Mesenchymal stem cell (in vitro differentiated cells and primary cell): ENCODE measurements at regions not wholly inside any gene's neighbourhood (a gene's known extent, or its start where the extent isn't known, plus 50 kb on each side); places are given as distances from the start of the nearest gene placed in this dataset.
A peak's percentile ranks its signal among the peaks of the same experiment; 100 is the strongest.

ENCODE experiments used
- DNase-seq: peaks from one replicate; pipeline ENCODE4 v3.0.0-alpha.2; 2013
- H2AFZ ChIP-seq: one replicate; pipeline ENCODE4 v1.6.1; 2013; ENCODE audit warnings: low read depth, mild to moderate bottlenecking, control low read depth, inconsistent platforms, low read length, moderate library complexity
- H2AK5ac ChIP-seq: 2 replicates; pipeline ENCODE4 v1.6.1; 2013; ENCODE audit warnings: low read length, moderate library complexity, mild to moderate bottlenecking, inconsistent platforms; ENCODE audit not compliant: severe bottlenecking
- H2BK120ac ChIP-seq: one replicate; pipeline ENCODE4 v1.6.1; 2013; ENCODE audit warnings: low read depth, mild to moderate bottlenecking, inconsistent platforms, low read length, moderate library complexity
- H2BK12ac ChIP-seq, 2 experiments: one replicate each; pipeline ENCODE4 v1.6.1; 2013; ENCODE audit warnings: inconsistent platforms in 2 of 2, low read length in 2 of 2, mild to moderate bottlenecking in 2 of 2, moderate library complexity in 2 of 2, control low read depth in 1 of 2
- H2BK15ac ChIP-seq: one replicate; pipeline ENCODE4 v1.6.1; 2013; ENCODE audit warnings: mild to moderate bottlenecking, low read depth, inconsistent platforms; ENCODE audit not compliant: poor library complexity, severe bottlenecking
- H2BK5ac ChIP-seq: 2 replicates; pipeline ENCODE4 v1.6.1; 2013; ENCODE audit warnings: low read depth, mild to moderate bottlenecking, low read length, control low read depth, inconsistent platforms; ENCODE audit not compliant: poor library complexity, severe bottlenecking
- H3K14ac ChIP-seq, 2 experiments: one replicate each; pipeline ENCODE4 v1.6.1; 2013; ENCODE audit warnings: inconsistent platforms in 2 of 2, low read length in 2 of 2, control low read depth in 1 of 2, mild to moderate bottlenecking in 1 of 2, moderate library complexity in 1 of 2
- H3K18ac ChIP-seq, 2 experiments: one replicate each; pipeline ENCODE4 v1.6.1; 2013; ENCODE audit warnings: inconsistent platforms in 2 of 2, low read length in 2 of 2, control low read depth in 1 of 2, low read depth in 1 of 2, mild to moderate bottlenecking in 1 of 2
- H3K23ac ChIP-seq, 2 experiments: one replicate each; pipeline ENCODE4 v1.6.1; 2013; ENCODE audit warnings: inconsistent platforms in 2 of 2, low read length in 2 of 2, mild to moderate bottlenecking in 2 of 2, moderate library complexity in 2 of 2, control low read depth in 1 of 2
- H3K27ac ChIP-seq: 2 replicates; pipeline ENCODE4 v1.5.1; 2013; ENCODE audit warnings: mild to moderate bottlenecking, moderate library complexity, low read length, control low read depth, inconsistent platforms; ENCODE audit not compliant: poor library complexity, severe bottlenecking
- H3K27me3 ChIP-seq, 2 experiments: 2 replicates each; pipeline versions ENCODE4 v1.6.1 to v1.7.0; 2013; ENCODE audit warnings: low read length in 2 of 2, mild to moderate bottlenecking in 2 of 2, moderate library complexity in 2 of 2, control low read depth in 1 of 2, inconsistent platforms in 1 of 2; ENCODE audit not compliant: control insufficient read depth in 1 of 2, insufficient read depth in 1 of 2
- H3K36me3 ChIP-seq, 2 experiments: 2 replicates each; pipeline versions ENCODE4 v1.6.1 to v1.7.0; 2013; ENCODE audit warnings: low read length in 2 of 2, control low read depth in 1 of 2, inconsistent platforms in 1 of 2, low read depth in 1 of 2, mild to moderate bottlenecking in 1 of 2; ENCODE audit not compliant: insufficient read depth in 2 of 2, control insufficient read depth in 1 of 2
- H3K4ac ChIP-seq, 2 experiments: one replicate each; pipeline ENCODE4 v1.6.1; 2013; ENCODE audit warnings: inconsistent platforms in 2 of 2, low read length in 2 of 2, mild to moderate bottlenecking in 2 of 2, moderate library complexity in 2 of 2, control low read depth in 1 of 2, low read depth in 1 of 2
- H3K4me1 ChIP-seq: 2 replicates; pipeline ENCODE4 v1.6.1; 2013; ENCODE audit warnings: low read depth, low read length, control low read depth; ENCODE audit not compliant: control insufficient read depth, insufficient read depth
- H3K4me2 ChIP-seq: 2 replicates; pipeline ENCODE4 v1.6.1; 2013; ENCODE audit warnings: low read length, mild to moderate bottlenecking, inconsistent platforms; ENCODE audit not compliant: poor library complexity, severe bottlenecking
- H3K4me3 ChIP-seq, 2 experiments: 2 replicates each; pipeline versions ENCODE4 v1.5.1 to v1.7.0; 2013; ENCODE audit warnings: low read length in 2 of 2, mild to moderate bottlenecking in 2 of 2, control low read depth in 1 of 2, low read depth in 1 of 2; ENCODE audit not compliant: insufficient read depth in 1 of 2
- H3K79me1 ChIP-seq: replicated peaks from 2 replicates; pipeline ENCODE4 v1.6.1; 2013; ENCODE audit warnings: mild to moderate bottlenecking, control low read depth, low read length, inconsistent platforms; ENCODE audit not compliant: poor library complexity, severe bottlenecking
- H3K9ac ChIP-seq: 2 replicates; pipeline ENCODE4 v1.7.0; 2013; ENCODE audit warnings: mild to moderate bottlenecking, low read length, moderate library complexity
- H3K9me3 ChIP-seq: 2 replicates; pipeline ENCODE4 v1.7.0; 2013; ENCODE audit warnings: mild to moderate bottlenecking, low read length; ENCODE audit not compliant: control insufficient read depth
- H4K8ac ChIP-seq: one replicate; pipeline ENCODE4 v1.6.1; 2013; ENCODE audit warnings: inconsistent platforms, mild to moderate bottlenecking, low read length, moderate library complexity
- H4K91ac ChIP-seq: one replicate; pipeline ENCODE4 v1.6.1; 2013; ENCODE audit warnings: mild to moderate bottlenecking, low read length, inconsistent platforms
- WGBS: methylation state at CpG from one replicate; pipeline ENCODE4 v1.1.7; 2013; ENCODE audit warnings: mixed read lengths; 5-methylcytosine and 5-hydroxymethylcytosine counted together

- Histone ChIP-seq H4K8ac (peak overlapping the region; percentile 32), H3K79me1 (no peaks in the 10 kb centered on the region), H3K27ac (no peak overlapping the region), H2BK5ac (no peak overlapping the region), H3K23ac (no peak overlapping the region), H2BK12ac (no peak overlapping the region), H3K36me3 (no peaks in the 10 kb centered on the region), H3K9ac (no peak overlapping the region), H3K9me3 (no peaks in the 10 kb centered on the region), H2AK5ac (no peak overlapping the region), H2BK120ac (no peak overlapping the region), H3K4me2 (no peak overlapping the region), H3K4ac (no peak overlapping the region), H4K91ac (no peak overlapping the region), H3K27me3 (peaks cover 38 to 43% of the 10 kb centered on the region in 2 experiments), H3K18ac (no peak overlapping the region), H3K4me1 (no peaks in the 10 kb centered on the region), H3K14ac (no peak overlapping the region), H2AFZ (no peak overlapping the region), H2BK15ac (no peak overlapping the region), H3K4me3 (no peak overlapping the region)
- 94% methylated on average over 6 of the region's 6 CpGs for WGBS
- DNase-seq = no peak
Measured at GRCh38 chr3:193837347-193837827, 244.4 kb downstream of the OPA1 start.

- no peak overlapping the region for H3K4me3 ChIP-seq
- H2BK5ac ChIP-seq = no peak overlapping the region
- no peak overlapping the region for H2AK5ac ChIP-seq
- WGBS = no CpG with 5 or more reads among the region's 2 CpGs
- no peak overlapping the region for H3K4me2 ChIP-seq
- no peak overlapping the region for H4K91ac ChIP-seq
- peaks cover 6% of the 10 kb centered on the region for H3K4me1 ChIP-seq
- H3K9me3 ChIP-seq = no peaks in the 10 kb centered on the region
- no peak overlapping the region for H3K27ac ChIP-seq
- H3K36me3 ChIP-seq = peaks cover 0 to 3% of the 10 kb centered on the region in 2 experiments
- no peaks in the 10 kb centered on the region for H3K79me1 ChIP-seq
- H2BK12ac ChIP-seq = no peak overlapping the region
- no peak overlapping the region for H3K14ac ChIP-seq
- no peak overlapping the region for H3K4ac ChIP-seq
- no peak overlapping the region for H2AFZ ChIP-seq
- no peak overlapping the region for H4K8ac ChIP-seq
- peaks cover 22 to 59% of the 10 kb centered on the region in 2 experiments for H3K27me3 ChIP-seq
- H2BK120ac ChIP-seq = no peak overlapping the region
- no peak overlapping the region for H2BK15ac ChIP-seq
- no peak overlapping the region for H3K23ac ChIP-seq
- no peak overlapping the region for H3K9ac ChIP-seq
- no peak overlapping the region for H3K18ac ChIP-seq
- no peak for DNase-seq
Measured at GRCh38 chr3:193840111-193840641, 247.2 kb downstream of the OPA1 start.

GRCh38 chr3:193841581-193841980 lies 248.6 kb downstream of the OPA1 start:
- no peak overlapping the region for H2BK15ac ChIP-seq
- H3K36me3 ChIP-seq = peaks cover 0 to 3% of the 10 kb centered on the region in 2 experiments
- H3K9me3 ChIP-seq = no peaks in the 10 kb centered on the region
- no peak overlapping the region for H3K4me3 ChIP-seq
- H3K23ac ChIP-seq = no peak overlapping the region
- WGBS = 89% methylated on average over 3 of the region's 4 CpGs
- H3K4me2 ChIP-seq = no peak overlapping the region
- H3K9ac ChIP-seq = no peak overlapping the region
- H3K14ac ChIP-seq = no peak overlapping the region
- peaks cover 10% of the 10 kb centered on the region for H3K4me1 ChIP-seq
- no peak overlapping the region for H2BK120ac ChIP-seq
- H3K18ac ChIP-seq = no peak overlapping the region
- H3K4ac ChIP-seq = no peak overlapping the region
- no peak for DNase-seq
- peaks cover 13 to 72% of the 10 kb centered on the region in 2 experiments for H3K27me3 ChIP-seq
- H4K91ac ChIP-seq = no peak overlapping the region
- H2BK5ac ChIP-seq = no peak overlapping the region
- no peak overlapping the region for H3K27ac ChIP-seq
- no peak overlapping the region for H2AFZ ChIP-seq
- no peak overlapping the region for H4K8ac ChIP-seq
- no peak overlapping the region for H2BK12ac ChIP-seq
- no peak overlapping the region for H2AK5ac ChIP-seq
- H3K79me1 ChIP-seq = no peaks in the 10 kb centered on the region

- H3K79me1 ChIP-seq = no peaks in the 10 kb centered on the region
- no peak overlapping the region for H3K18ac ChIP-seq
- no peak overlapping the region for H3K23ac ChIP-seq
- H2BK5ac ChIP-seq = no peak overlapping the region
- H4K91ac ChIP-seq = no peak overlapping the region
- no peak overlapping the region for H2BK12ac ChIP-seq
- H3K4me3 ChIP-seq = no peak overlapping the region
- DNase-seq = no peak
- no peak overlapping the region for H3K4me2 ChIP-seq
- H3K27me3 ChIP-seq = peaks cover 7 to 69% of the 10 kb centered on the region in 2 experiments
- H3K9ac ChIP-seq = no peak overlapping the region
- peaks cover 10% of the 10 kb centered on the region for H3K4me1 ChIP-seq
- no peak overlapping the region for H3K14ac ChIP-seq
- H3K9me3 ChIP-seq = no peaks in the 10 kb centered on the region
- no peak overlapping the region for H2BK15ac ChIP-seq
- H3K36me3 ChIP-seq = peaks cover 0 to 3% of the 10 kb centered on the region in 2 experiments
- WGBS = 88% methylated on average over 16 of the region's 16 CpGs
- peak overlapping the region; percentile 70 for H2AK5ac ChIP-seq
- H4K8ac ChIP-seq = no peak overlapping the region
- no peak overlapping the region for H2BK120ac ChIP-seq
- no peak overlapping the region for H3K4ac ChIP-seq
- H2AFZ ChIP-seq = no peak overlapping the region
- no peak overlapping the region for H3K27ac ChIP-seq
Measured at GRCh38 chr3:193842029-193842798, 249.2 kb downstream of the OPA1 start.
